ENCODE measurements at regions not wholly inside any gene's neighbourhood (a gene's known extent, or its start where the extent isn't known, plus 50 kb on each side); places are given as distances from the start of the nearest gene placed in this dataset.

DNA sequence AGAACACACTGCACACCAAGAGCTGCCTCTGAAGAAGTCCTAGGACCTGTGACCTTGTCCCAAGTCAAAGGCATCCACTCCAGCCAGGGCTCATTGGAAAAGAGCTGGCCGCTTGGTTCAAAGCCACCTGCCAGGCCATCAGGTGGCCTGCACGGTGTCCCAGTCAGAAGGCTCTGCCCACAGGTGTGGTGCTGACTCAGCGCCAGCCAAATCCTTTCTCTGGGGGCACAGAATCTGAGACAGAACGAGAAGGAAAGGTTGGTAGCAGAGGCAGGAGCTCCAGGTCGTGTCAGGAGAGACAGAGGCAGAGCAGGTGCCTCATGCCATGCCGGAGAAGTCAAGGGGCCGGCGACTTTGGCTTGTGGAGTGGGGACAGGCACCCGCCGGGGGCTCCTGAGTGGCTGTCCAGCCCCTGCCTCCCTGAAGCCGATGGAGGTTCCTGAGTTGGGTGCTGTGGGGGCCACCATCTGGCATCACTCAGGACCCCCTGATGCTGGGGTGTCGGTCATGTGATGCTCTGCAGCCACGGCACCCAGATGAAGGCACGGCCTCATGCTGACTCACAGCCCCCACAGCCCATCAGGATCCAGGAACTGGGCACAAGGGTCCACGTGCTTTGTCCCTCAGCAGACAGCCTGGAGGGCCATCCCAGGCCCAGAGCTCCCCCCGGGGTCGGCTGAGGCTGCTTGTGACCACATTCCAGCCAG, 128.1 kb upstream of the FOXF1 start:
- TF ChIP-seq, protein P1, sequence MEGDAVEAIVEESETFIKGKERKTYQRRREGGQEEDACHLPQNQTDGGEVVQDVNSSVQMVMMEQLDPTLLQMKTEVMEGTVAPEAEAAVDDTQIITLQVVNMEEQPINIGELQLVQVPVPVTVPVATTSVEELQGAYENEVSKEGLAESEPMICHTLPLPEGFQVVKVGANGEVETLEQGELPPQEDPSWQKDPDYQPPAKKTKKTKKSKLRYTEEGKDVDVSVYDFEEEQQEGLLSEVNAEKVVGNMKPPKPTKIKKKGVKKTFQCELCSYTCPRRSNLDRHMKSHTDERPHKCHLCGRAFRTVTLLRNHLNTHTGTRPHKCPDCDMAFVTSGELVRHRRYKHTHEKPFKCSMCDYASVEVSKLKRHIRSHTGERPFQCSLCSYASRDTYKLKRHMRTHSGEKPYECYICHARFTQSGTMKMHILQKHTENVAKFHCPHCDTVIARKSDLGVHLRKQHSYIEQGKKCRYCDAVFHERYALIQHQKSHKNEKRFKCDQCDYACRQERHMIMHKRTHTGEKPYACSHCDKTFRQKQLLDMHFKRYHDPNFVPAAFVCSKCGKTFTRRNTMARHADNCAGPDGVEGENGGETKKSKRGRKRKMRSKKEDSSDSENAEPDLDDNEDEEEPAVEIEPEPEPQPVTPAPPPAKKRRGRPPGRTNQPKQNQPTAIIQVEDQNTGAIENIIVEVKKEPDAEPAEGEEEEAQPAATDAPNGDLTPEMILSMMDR (IDR thresholded peaks at IDR 0.05; ENCODE audit: low read depth, low read length) = no peak
- TF ChIP-seq, protein P2, sequence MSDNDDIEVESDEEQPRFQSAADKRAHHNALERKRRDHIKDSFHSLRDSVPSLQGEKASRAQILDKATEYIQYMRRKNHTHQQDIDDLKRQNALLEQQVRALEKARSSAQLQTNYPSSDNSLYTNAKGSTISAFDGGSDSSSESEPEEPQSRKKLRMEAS (IDR thresholded peaks at IDR 0.05; ENCODE audit: low read depth, low read length) = no peak
